Body of pancreas (tissue), 4 donors: ENCODE measurements at regions not wholly inside any gene's neighbourhood (a gene's known extent, or its start where the extent isn't known, plus 50 kb on each side); places are given as distances from the start of the nearest gene placed in this dataset.

Experiments used
- POLR2A ChIP-seq, 3 donors: fragments of 450-650 bp; IDR thresholded peaks; one replicate each; pipeline ENCODE4 v1.6.1; 2016; ENCODE audit warnings: antibody characterized with exemption in 3 of 3, mild to moderate bottlenecking in 2 of 3
- TF ChIP-seq, protein P1 (sequence below), 7 experiments: fragments of 450-650 bp in 4 of 7; fragments of 200-600 bp in 3 of 7; sonication (generic) in 3 of 7; IDR thresholded peaks; one replicate each; pipeline ENCODE4 v1.5.1; 2016 to 2019; ENCODE audit warnings: antibody characterized with exemption in 7 of 7

DNA sequence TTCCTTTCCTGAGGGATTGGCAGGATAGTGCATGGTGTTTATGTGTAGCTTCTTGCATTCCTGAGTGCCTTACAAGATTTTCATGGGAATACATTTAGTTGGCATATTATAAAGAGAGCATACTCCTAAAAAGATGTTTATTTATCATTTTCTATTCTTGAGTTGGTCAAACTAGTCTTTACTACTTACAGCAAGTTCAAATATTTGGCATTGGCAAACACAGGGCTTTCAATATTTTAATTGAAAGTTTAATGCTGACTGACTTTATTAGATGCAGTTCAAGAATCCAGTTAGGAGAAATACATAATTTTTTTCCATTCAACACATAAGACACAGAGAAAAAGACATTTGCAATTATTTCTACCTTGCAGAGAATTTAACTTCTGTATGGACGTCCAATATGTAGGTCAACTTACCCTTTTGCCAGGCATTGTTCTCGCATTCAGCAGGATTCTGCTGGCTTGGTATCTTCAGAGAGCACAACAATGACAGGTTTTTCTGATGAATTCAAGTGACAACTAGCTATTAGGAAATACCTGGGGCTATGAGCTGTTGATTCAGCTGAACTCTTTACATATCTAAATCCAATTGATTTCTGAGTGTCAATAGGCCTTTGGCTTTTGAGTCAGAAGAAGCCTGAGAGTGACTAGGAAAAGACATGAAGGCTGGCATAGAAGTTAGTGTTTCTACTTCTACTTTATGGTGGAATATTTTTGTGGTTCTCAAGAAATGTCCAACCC, 129.6 kb downstream of the LURAP1L start:
- no peak for TF ChIP-seq POLR2A (IDR thresholded peaks at IDR 0.05)
- TF ChIP-seq, protein P1, sequence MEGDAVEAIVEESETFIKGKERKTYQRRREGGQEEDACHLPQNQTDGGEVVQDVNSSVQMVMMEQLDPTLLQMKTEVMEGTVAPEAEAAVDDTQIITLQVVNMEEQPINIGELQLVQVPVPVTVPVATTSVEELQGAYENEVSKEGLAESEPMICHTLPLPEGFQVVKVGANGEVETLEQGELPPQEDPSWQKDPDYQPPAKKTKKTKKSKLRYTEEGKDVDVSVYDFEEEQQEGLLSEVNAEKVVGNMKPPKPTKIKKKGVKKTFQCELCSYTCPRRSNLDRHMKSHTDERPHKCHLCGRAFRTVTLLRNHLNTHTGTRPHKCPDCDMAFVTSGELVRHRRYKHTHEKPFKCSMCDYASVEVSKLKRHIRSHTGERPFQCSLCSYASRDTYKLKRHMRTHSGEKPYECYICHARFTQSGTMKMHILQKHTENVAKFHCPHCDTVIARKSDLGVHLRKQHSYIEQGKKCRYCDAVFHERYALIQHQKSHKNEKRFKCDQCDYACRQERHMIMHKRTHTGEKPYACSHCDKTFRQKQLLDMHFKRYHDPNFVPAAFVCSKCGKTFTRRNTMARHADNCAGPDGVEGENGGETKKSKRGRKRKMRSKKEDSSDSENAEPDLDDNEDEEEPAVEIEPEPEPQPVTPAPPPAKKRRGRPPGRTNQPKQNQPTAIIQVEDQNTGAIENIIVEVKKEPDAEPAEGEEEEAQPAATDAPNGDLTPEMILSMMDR (IDR thresholded peaks at IDR 0.05): no peak
